NT2/D1 (cell line): ENCODE measurements at regions not wholly inside any gene's neighbourhood (a gene's known extent, or its start where the extent isn't known, plus 50 kb on each side); places are given as distances from the start of the nearest gene placed in this dataset.

ENCODE experiments used
- SUZ12 ChIP-seq: IDR thresholded peaks from 2 replicates; pipeline ENCODE4 v1.6.1; 2011; ENCODE audit not compliant: insufficient read length, insufficient read depth; ENCODE audit errors: extremely low read depth
- YY1 ChIP-seq: IDR thresholded peaks from 2 replicates; pipeline ENCODE4 v1.6.1; 2011; ENCODE audit not compliant: insufficient read length, insufficient read depth
- ZNF274 ChIP-seq: IDR thresholded peaks from 2 replicates; pipeline ENCODE4 v1.6.1; 2011; ENCODE audit warnings: mild to moderate bottlenecking, low read depth, low read length

- no peak for TF ChIP-seq ZNF274
- no peak for TF ChIP-seq SUZ12
- TF ChIP-seq YY1: no peak
Measured at GRCh38 chr14:65941091-65941490, 528.6 kb downstream of the FUT8 start.
